GM18498 (cell line): ENCODE measurements at regions not wholly inside any gene's neighbourhood (a gene's known extent, or its start where the extent isn't known, plus 50 kb on each side); places are given as distances from the start of the nearest gene placed in this dataset.

ENCODE experiments used
- ATAC-seq: cut with Tn5 transposase; IDR thresholded peaks from one replicate; pipeline ENCODE4 v1.9.1; 2021; ENCODE audit warnings: mild to moderate bottlenecking, moderate library complexity; ENCODE audit not compliant: unreplicated experiment

GRCh38 chr9:107431461-107431860 lies 58.1 kb downstream of the KLF4 start:
- ATAC-seq: no peak

GRCh38 chr9:107430071-107430470 lies 59.5 kb downstream of the KLF4 start:
- no peak for ATAC-seq

GRCh38 chr9:107426126-107426525 lies 63.4 kb downstream of the KLF4 start:
- no peak for ATAC-seq

- ATAC-seq: peak; percentile 87
These were observed 64.2 kb downstream of the KLF4 start for GRCh38 chr9:107425101-107426025.

GRCh38 chr9:107423540-107423939 lies 66.0 kb downstream of the KLF4 start:
- no peak for ATAC-seq

GRCh38 chr9:107422189-107423185 lies 67.1 kb downstream of the KLF4 start:
- ATAC-seq: peak; percentile 52

- ATAC-seq: no peak
These were observed 79.1 kb downstream of the KLF4 start for GRCh38 chr9:107410420-107410819.

- ATAC-seq: no peak
These were observed 79.8 kb downstream of the KLF4 start for GRCh38 chr9:107409581-107410389.

- ATAC-seq: no peak
These were observed 81.9 kb downstream of the KLF4 start for GRCh38 chr9:107407675-107408074.

- no peak for ATAC-seq
These were observed 84.1 kb downstream of the KLF4 start for GRCh38 chr9:107405511-107405910.

- no peak for ATAC-seq
These were observed 84.8 kb downstream of the KLF4 start for GRCh38 chr9:107404736-107405135.

- no peak for ATAC-seq
These were observed 85.4 kb downstream of the KLF4 start for GRCh38 chr9:107404161-107404560.

GRCh38 chr9:107397076-107398044 lies 92.2 kb downstream of the KLF4 start:
- ATAC-seq: peak; percentile 50

GRCh38 chr9:107394264-107394663 lies 95.3 kb downstream of the KLF4 start:
- ATAC-seq: no peak

GRCh38 chr9:107390778-107391177 lies 98.8 kb downstream of the KLF4 start:
- ATAC-seq: no peak

GRCh38 chr9:107390279-107390678 lies 99.3 kb downstream of the KLF4 start:
- no peak for ATAC-seq

- ATAC-seq: no peak
These were observed 99.9 kb downstream of the KLF4 start for GRCh38 chr9:107389617-107390071.

- ATAC-seq: no peak
These were observed 100.7 kb downstream of the KLF4 start for GRCh38 chr9:107388890-107389289.

- ATAC-seq: no peak
These were observed 102.2 kb downstream of the KLF4 start for GRCh38 chr9:107387409-107387808.
